ENCODE measurements at regions not wholly inside any gene's neighbourhood (a gene's known extent, or its start where the extent isn't known, plus 50 kb on each side); places are given as distances from the start of the nearest gene placed in this dataset.

DNA sequence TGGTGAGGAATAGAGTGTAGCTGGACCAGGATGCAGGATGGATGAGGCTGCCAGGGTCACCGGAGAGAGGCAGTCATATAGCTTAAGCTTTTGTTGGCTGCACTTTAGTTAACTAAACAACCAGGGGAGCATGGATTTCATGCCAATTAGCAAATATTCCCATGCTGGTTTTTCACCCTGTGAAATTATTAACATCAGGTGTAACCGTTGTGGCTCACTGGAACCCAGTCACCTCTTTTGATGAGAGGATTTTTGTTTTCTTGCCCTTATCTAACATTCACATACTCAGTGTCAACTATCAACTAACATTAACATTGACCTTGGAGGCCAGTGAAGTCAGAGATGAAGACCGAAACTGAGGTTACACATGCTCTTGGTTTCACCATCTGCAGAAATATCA, 97.2 kb upstream of the BASP1 start (continued):
- TF ChIP-seq CTCF (conservative IDR thresholded peaks at IDR 0.05; ENCODE audit: low read depth in 2 of 2) (no peak), ZNF114 (CRISPR knock-in tag; IDR thresholded peaks at IDR 0.05) (no peak), JUNB (IDR thresholded peaks at IDR 0.05; ENCODE audit: unreplicated experiment) (no peak), ETS1 (IDR thresholded peaks at IDR 0.05) (no peak), POLR2AphosphoS5 (IDR thresholded peaks at IDR 0.05; ENCODE audit: low read depth) (no peak), NANOG (IDR thresholded peaks at IDR 0.05; ENCODE audit: borderline replicate concordance) (no peak), EZH2phosphoT487 (IDR thresholded peaks at IDR 0.05; ENCODE audit: unreplicated experiment) (no peak)
- TF ChIP-seq, protein P1, sequence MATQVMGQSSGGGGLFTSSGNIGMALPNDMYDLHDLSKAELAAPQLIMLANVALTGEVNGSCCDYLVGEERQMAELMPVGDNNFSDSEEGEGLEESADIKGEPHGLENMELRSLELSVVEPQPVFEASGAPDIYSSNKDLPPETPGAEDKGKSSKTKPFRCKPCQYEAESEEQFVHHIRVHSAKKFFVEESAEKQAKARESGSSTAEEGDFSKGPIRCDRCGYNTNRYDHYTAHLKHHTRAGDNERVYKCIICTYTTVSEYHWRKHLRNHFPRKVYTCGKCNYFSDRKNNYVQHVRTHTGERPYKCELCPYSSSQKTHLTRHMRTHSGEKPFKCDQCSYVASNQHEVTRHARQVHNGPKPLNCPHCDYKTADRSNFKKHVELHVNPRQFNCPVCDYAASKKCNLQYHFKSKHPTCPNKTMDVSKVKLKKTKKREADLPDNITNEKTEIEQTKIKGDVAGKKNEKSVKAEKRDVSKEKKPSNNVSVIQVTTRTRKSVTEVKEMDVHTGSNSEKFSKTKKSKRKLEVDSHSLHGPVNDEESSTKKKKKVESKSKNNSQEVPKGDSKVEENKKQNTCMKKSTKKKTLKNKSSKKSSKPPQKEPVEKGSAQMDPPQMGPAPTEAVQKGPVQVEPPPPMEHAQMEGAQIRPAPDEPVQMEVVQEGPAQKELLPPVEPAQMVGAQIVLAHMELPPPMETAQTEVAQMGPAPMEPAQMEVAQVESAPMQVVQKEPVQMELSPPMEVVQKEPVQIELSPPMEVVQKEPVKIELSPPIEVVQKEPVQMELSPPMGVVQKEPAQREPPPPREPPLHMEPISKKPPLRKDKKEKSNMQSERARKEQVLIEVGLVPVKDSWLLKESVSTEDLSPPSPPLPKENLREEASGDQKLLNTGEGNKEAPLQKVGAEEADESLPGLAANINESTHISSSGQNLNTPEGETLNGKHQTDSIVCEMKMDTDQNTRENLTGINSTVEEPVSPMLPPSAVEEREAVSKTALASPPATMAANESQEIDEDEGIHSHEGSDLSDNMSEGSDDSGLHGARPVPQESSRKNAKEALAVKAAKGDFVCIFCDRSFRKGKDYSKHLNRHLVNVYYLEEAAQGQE (IDR thresholded peaks at IDR 0.05; ENCODE audit: unreplicated experiment), result no peak

GRCh38 chr5:17121776-17122175, 95.7 kb upstream of the BASP1 start:
- Histone ChIP-seq H3K27ac (ENCODE audit: low read depth) (no peak overlapping the region), H3K27me3 (ENCODE audit: insufficient read depth) (no peaks in the 10 kb centered on the region), H3F3A (replicated peaks; ENCODE audit: low read depth) (no peaks in the 10 kb centered on the region), H2AFZ (no peak overlapping the region), H3K36me3 (ENCODE audit: insufficient read depth) (no peaks in the 10 kb centered on the region), H3K4me1 (ENCODE audit: insufficient read depth) (no peaks in the 10 kb centered on the region), H3K4me3 (no peak overlapping the region), H3K9me2 (ENCODE audit: insufficient read depth) (no peaks in the 10 kb centered on the region), H3K4me2 (no peak overlapping the region), H4K20me1 (replicated peaks; ENCODE audit: insufficient read depth) (no peaks in the 10 kb centered on the region), H3K79me2 (replicated peaks; ENCODE audit: insufficient read depth) (no peaks in the 10 kb centered on the region)
- no peak overlapping the region for H3K4me3 Mint-ChIP-seq
- H3K36me3 Mint-ChIP-seq (ENCODE audit: low read depth), result no peaks in the 10 kb centered on the region
- DNase-seq (ENCODE audit: low spot score) (no peak), ATAC-seq (no peak)
- no peaks in the 10 kb centered on the region for H3K9me3 Mint-ChIP-seq
- peaks cover 6% of the 10 kb centered on the region for H3K27me3 Mint-ChIP-seq (ENCODE audit: insufficient read depth, low read depth, poor library complexity)
- no peaks in the 10 kb centered on the region for H3K4me1 Mint-ChIP-seq
- H3K27ac Mint-ChIP-seq, result no peak overlapping the region
- no peak for TF ChIP-seq CTCF (conservative IDR thresholded peaks at IDR 0.05; ENCODE audit: low read depth in 2 of 2)
- TF ChIP-seq ZNF462 (CRISPR knock-in tag; IDR thresholded peaks at IDR 0.05), result no peak
- no peak for TF ChIP-seq ZNF114 (CRISPR knock-in tag; IDR thresholded peaks at IDR 0.05)
- no peak for TF ChIP-seq ETS1 (IDR thresholded peaks at IDR 0.05)
